ENCODE measurements at regions not wholly inside any gene's neighbourhood (a gene's known extent, or its start where the extent isn't known, plus 50 kb on each side); places are given as distances from the start of the nearest gene placed in this dataset.

DNA sequence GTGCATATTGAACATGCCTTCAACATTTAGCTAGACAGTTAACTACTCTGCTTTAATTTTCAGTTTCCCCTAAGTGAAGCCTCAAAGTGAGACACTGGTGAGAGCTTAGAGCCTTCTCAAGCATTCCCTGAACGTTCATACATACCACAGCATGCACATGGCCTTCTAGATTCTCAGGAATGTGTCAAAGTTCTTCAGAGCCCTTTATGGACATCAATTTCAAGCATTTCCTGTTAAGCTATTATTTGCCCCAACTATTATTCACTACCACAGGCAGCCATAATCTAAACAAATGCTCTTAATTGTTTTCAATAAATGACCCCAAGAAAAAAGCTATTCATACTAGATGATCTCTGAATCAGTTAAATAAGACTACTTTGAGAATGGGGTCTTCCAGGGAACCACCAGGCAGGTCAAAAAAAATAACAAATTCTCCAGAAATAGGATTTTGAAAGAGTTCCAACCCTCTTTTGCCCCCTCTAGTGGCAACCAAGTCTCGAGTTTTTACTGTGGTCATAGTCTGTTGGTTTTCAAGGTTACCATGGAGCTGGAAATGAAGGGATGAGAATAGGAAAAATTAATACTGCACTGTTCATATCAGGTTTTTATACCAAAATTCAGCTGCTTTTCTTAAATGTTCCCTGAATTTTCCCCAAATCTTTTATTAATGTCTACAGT is 235.4 kb downstream of the RAB28 start:
- no peak for DNase-seq

GRCh38 chr4:13246107-13246506 is 238.0 kb downstream of the RAB28 start:
- DNase-seq: no peak

GRCh38 chr4:13244444-13244843 is 239.7 kb downstream of the RAB28 start:
- no peak for DNase-seq

GRCh38 chr4:13243152-13243551 is 241.0 kb downstream of the RAB28 start:
- DNase-seq: no peak

DNA sequence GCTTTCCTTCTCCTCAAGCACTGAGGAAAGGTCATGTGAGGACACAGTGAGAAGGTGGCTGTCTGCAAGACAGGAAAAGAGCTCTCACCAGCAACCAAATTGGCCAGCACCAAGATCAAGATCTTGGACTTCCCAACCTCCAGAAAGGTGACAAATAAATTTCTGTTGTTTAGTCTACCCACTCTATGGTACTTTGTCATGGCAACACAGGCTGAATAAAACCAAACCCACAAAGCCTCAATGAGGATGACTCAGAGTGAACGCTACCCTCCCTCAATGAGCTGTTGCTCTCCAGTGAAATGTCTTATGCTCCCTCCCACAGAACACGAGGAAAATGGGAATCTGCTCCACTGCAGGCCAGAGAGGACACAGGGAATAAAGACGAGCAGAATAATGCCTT is 244.1 kb downstream of the RAB28 start:
- DNase-seq: no peak

DNA sequence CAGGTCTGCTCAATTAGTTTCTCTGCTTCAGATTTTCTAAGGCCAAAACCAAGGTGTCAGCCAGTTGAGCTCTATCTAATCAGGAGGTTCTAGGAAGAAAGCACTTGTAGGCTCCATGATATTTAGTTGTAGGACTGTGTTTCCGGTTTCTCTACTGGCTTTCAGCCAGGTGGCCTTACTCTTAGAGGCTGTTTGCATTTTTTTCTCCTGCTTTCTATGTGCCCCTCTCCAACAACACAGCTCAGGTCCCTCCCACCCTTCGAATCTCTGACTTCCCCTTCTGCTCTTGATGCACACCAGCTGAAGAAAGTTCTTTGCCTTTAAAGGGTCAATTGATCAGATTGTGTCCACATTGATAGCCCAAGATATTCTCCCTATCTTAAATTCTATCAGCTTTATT is 245.2 kb downstream of the RAB28 start:
- DNase-seq: no peak

DNA sequence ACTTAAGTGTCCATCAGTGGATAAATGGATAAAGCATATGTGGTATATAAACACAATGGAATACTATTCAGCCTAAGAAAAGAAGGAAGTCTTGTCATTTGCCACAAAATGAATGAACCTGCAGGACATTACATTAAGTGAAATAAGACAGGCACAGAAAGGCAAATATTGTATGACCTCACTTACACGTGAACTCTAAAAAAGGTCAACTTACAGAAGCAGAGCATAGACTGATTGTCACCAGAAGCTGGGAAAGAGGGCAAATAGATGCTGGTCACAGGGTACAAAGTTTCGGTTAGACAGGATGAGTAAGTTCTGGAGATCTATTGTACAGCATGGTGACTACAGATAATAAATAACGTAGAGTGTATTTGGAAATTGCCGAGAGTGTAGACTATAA is 247.7 kb downstream of the RAB28 start:
- no peak for DNase-seq

- DNase-seq: no peak
Observed at GRCh38 chr4:13233755-13234154, 250.4 kb downstream of the RAB28 start.

DNA sequence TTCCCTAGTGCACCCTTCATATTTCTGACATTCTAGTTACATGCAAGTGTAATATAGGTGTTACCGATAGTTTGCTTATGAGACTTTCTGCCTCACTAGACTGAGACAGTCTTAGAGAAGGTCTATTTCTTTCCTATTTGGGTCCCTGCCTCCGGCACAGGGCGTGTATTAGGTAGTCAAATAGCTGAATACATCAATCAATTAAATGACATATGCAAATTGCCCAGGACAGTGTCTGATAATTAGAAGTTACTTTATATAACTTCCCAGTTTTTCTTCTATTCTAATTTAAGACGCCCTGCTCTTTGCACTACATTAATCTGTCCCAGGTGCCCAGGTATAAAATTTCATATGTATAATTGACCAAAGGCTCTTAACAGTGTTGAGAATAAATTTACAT is 264.2 kb downstream of the RAB28 start:
- no peak for DNase-seq

DNA sequence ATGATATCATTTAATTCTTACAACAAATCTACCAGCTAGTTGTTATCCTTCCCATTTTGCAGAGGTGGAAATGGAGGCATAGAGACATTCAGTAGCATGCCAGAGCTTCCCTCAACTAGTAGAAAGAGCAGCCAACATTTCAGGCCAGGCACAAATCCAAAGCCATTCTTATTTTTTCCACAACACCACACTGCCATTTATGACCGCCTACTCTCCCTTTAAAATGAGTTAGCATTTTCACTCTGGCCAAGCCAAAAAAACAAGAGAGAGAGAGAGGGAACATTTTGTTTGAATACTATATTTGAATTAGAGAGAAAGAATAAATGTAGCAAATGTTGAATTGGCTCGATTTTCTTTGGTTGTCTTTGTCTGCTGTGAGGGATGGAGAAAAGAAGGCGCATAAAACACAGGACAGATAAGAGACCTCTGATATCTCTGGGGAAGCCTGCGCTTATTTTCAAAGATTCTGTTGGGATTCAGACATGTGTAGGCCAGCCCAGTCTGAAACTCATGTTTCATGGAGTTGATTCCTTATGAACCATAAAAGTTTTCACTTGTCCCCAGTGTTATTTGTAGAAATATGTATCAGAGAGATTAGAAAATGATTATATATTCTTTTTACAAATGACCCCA is 265.7 kb downstream of the RAB28 start:
- no peak for DNase-seq

GRCh38 chr4:13215560-13215959 is 268.6 kb downstream of the RAB28 start:
- DNase-seq: no peak

DNA sequence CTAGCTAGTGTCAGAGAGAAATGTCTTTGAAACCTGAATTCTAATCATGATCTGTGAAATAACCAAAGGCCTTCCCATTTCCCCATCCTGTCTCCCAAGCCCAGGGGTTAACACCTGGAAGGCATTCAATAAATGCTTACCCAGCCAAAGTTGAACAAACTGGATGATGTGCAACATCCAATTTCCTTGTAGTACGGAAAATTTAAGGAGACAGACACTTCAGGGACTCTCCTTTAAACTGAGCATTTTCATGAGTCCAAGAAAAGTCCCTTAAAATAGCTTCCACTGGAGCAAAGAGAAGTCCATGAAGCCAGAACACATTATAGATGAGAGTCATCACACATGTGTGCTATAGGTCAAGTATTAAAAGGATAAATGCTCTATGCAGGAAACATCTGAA is 271.2 kb downstream of the RAB28 start:
- no peak for DNase-seq

- DNase-seq: no peak
Observed at GRCh38 chr4:13209600-13209999, 274.5 kb downstream of the RAB28 start.

GRCh38 chr4:13208558-13209193 is 275.5 kb downstream of the RAB28 start:
- no peak for DNase-seq

GRCh38 chr4:13207226-13207625 is 276.9 kb downstream of the RAB28 start:
- DNase-seq: no peak

DNA sequence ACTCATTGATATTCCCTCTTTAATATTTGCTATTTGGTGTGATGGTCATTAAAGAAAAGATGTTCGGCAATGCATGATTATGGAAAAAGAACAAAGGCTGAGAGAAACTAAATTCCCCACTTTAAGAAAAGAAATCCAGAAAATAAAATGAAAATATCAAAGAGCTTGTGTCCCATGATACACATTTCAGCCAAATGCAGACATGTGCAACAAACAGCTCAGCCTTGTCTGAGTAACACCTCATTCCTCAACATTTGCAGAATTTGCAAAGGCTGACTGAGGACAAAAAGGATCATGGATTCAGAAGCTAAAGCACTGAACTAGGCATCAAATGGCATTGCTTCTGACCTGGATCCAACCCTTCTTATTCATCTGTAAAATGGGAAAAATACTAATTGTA is 281.0 kb downstream of the RAB28 start:
- DNase-seq: no peak

DNA sequence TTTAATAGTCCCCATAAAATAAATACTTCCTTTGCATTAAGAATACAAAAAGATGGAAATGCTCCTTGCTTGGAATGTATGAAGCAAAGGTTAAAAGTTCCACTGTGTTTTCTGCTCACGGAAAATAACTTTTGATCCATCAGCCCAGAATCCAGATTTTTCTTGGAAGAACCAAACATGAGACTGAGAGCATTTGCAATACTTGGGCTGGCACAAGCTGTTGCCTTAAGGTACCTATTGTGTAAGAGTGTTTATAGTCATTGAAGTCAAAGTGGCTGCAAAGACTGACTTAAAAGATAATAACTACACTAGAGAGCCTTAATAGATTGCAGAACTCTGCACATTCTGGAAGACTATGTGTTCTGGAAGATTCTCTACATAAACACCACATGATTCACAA is 281.4 kb downstream of the RAB28 start:
- DNase-seq: no peak

DNA sequence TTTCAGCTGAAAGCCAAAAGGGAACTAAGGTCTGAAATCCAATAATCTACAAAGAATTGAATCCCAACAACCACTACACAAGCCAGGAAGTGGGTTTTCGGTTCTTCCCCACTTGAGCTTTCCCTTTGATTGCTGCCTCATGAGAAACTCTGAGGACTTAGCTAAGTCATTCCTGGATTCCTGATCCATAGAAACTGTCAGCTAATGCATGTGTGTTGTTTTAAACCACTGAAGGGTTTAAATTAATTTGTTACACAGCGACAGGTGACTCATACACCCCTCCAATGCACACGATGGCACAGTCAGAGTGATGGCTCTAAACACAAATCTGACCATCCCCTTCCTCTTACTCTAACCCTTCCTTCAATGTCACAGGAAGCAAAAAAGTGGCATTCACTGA is 282.9 kb downstream of the RAB28 start:
- DNase-seq: no peak

- no peak for DNase-seq
Observed at GRCh38 chr4:13196721-13197120, 287.4 kb downstream of the RAB28 start.

GRCh38 chr4:13193662-13194061 is 290.5 kb downstream of the RAB28 start:
- no peak for DNase-seq

DNA sequence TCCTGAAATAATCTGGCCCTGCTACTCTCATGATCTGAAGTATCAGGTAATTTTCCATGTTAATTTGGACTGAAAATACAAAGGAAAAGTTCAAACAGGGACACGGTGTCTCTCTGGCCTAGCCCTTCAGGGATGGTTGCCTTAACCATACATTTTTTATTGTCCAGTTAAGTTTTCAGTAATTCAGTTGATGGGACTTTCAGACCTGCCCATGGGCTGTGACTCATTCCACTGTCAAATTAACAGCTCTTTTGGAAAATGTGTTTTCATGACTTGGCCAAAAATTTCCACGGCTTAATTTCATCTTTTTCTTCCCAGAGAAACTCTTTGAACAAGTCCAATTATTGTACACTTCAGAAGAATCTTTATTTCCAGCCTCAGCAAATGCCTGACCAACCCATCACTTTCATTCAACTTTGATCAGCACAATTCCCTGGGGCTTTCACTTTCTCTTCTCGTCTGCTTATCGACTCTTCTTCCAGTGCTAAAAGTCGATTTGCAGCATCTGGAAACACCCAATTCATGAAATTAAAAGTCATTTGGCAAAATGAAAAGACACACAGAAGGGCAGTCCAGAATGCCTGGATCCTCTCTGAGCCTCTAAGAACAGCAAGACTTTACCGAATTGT is 293.9 kb downstream of the RAB28 start:
- DNase-seq: no peak

DNA sequence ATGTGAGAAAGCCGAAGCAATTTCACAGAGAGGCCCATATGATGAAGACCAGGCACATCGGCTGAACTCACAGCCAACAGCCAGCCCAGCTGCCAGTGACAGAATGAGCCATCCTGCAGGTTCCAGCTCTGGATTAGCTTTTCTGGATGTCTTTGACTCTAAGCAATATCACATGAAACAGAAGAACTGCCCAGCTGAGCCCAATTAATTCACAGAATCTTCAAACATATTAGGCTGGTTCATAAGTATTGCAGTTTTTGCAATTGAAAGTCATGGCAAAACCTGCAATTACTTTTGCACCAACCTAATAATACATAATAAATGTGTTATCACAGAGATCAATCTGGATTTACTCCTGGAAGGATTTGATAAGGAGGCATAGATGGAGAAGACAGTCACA is 299.9 kb downstream of the RAB28 start:
- DNase-seq: no peak

DNA sequence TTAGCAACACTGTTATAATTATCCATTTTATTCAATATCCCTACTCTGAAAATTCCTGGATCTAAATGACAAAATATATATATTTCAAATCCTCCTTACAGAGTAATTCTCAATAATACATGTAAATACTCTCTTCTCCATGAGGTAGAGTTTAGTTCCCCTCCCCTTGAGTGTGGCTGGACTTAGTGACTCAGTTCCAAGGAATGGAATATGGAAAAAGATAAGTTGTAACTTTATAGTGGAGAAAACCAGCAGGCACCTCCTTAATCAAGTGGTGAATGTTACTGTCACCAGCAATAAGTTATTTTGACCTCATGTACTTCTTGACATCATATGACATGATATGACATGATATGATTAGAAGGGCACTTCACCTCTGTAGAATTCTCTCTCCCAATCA is 302.0 kb downstream of the RAB28 start:
- no peak for DNase-seq

DNA sequence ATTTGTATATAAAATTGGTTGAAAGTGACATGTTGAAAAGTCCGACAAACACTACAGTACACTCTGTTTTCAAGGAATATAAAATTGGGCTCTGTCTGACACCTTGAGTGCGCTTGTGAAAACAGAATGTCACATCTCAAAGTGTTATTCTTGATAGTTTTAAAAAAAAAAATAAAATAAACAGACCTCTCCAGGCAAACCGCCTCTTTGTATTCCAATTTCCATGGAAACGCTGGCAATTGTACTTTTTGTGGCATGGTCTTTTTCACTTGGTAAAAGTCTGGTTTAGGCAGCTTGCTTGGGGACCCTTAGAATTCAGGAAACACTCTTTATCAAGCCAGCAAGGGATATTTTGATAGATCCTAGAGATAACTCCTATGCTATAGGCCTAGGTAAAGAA is 302.5 kb downstream of the RAB28 start:
- DNase-seq: no peak
